ENCODE measurements at regions not wholly inside any gene's neighbourhood (a gene's known extent, or its start where the extent isn't known, plus 50 kb on each side); places are given as distances from the start of the nearest gene placed in this dataset.
"Not testable (repeated sequence)": the region's sequence is repeated elsewhere in the genome, so short reads cannot be mapped to it uniquely, and the experiment has no call there.

- no peak overlapping the region for H3K4me3 ChIP-seq (ENCODE audit: low read depth, low read length)
- no peak for DNase-seq (ENCODE audit: low read depth)
- no peak for TF ChIP-seq CTCF (conservative IDR thresholded peaks at IDR 0.05; ENCODE audit: low read depth, low read length)
Measured at GRCh38 chr13:50133358-50133953, 118.2 kb downstream of the KCNRG start.

GRCh38 chr13:50136226-50136625 lies 121.0 kb downstream of the KCNRG start:
- DNase-seq (ENCODE audit: low read depth) = no peak
- TF ChIP-seq CTCF (conservative IDR thresholded peaks at IDR 0.05; ENCODE audit: low read depth, low read length) = no peak
- no peak overlapping the region for H3K4me3 ChIP-seq (ENCODE audit: low read depth, low read length)

- no peak for DNase-seq (ENCODE audit: low read depth)
- no peak overlapping the region for H3K4me3 ChIP-seq (ENCODE audit: low read depth, low read length)
- TF ChIP-seq CTCF (conservative IDR thresholded peaks at IDR 0.05; ENCODE audit: low read depth, low read length) = no peak
Measured at GRCh38 chr13:50136678-50137077, 121.4 kb downstream of the KCNRG start.

- not testable (repeated sequence) for H3K4me3 ChIP-seq (ENCODE audit: low read depth, low read length); DNase-seq (ENCODE audit: low read depth)
Measured at GRCh38 chr13:50139435-50139934, 124.2 kb downstream of the KCNRG start.

- no peak for DNase-seq (ENCODE audit: low read depth)
- no peak overlapping the region for H3K4me3 ChIP-seq (ENCODE audit: low read depth, low read length)
- TF ChIP-seq CTCF (conservative IDR thresholded peaks at IDR 0.05; ENCODE audit: low read depth, low read length) = no peak
Measured at GRCh38 chr13:50140153-50140552, 124.9 kb downstream of the KCNRG start.

- no peak overlapping the region for H3K4me3 ChIP-seq (ENCODE audit: low read depth, low read length)
- no peak for DNase-seq (ENCODE audit: low read depth)
- TF ChIP-seq CTCF (conservative IDR thresholded peaks at IDR 0.05; ENCODE audit: low read depth, low read length) = no peak
Measured at GRCh38 chr13:50140581-50141374, 125.5 kb downstream of the KCNRG start.

- H3K4me3 ChIP-seq (ENCODE audit: low read depth, low read length) = no peak overlapping the region
- no peak for TF ChIP-seq CTCF (conservative IDR thresholded peaks at IDR 0.05; ENCODE audit: low read depth, low read length)
- no peak for DNase-seq (ENCODE audit: low read depth)
Measured at GRCh38 chr13:50141375-50141975, 126.2 kb downstream of the KCNRG start.

Data from epithelial cell of proximal tubule (primary cell).